Vagina (tissue), 2 donors: ENCODE measurements at regions not wholly inside any gene's neighbourhood (a gene's known extent, or its start where the extent isn't known, plus 50 kb on each side); places are given as distances from the start of the nearest gene placed in this dataset.
"Not testable (repeated sequence)": the region's sequence is repeated elsewhere in the genome, so short reads cannot be mapped to it uniquely, and the experiment has no call there.

ENCODE experiments used
- DNase-seq, 2 donors: peaks; one replicate each; pipeline ENCODE4 v3.0.0-alpha.2; 2017; ENCODE audit errors: extremely low spot score in 2 of 2
- H3K27ac ChIP-seq: fragments of 200-600 bp; sonication (generic); one replicate; pipeline ENCODE4 v1.5.1; 2019
- H3K27me3 ChIP-seq: fragments of 200-600 bp; sonication (generic); one replicate; pipeline ENCODE4 v1.5.1; 2019
- H3K36me3 ChIP-seq, 2 donors: fragments of 200-600 bp; sonication (generic); one replicate each; pipeline ENCODE4 v1.5.1; 2017 to 2019
- H3K4me1 ChIP-seq: fragments of 200-600 bp; sonication (generic); one replicate; pipeline ENCODE4 v1.5.1; 2019
- H3K4me3 ChIP-seq, 2 donors: fragments of 200-600 bp; sonication (generic); 1 replicate in 1 of 2; 2 replicates in 1 of 2; pipeline ENCODE4 v1.5.1; 2016 to 2019
- H3K9me3 ChIP-seq: fragments of 200-600 bp; sonication (generic); one replicate; pipeline ENCODE4 v1.5.1; 2019
- CTCF ChIP-seq, 3 experiments: fragments of 450-650 bp in 2 of 3; fragments of 200-600 bp in 1 of 3; sonication (generic) in 1 of 3; IDR thresholded peaks; one replicate each; pipeline ENCODE4 v1.5.1; 2017 to 2019; ENCODE audit warnings: antibody characterized with exemption in 3 of 3, mild to moderate bottlenecking in 2 of 3, moderate library complexity in 2 of 3
- POLR2A ChIP-seq, 2 donors: fragments of 450-650 bp; IDR thresholded peaks; one replicate each; pipeline ENCODE4 v1.6.1; 2017; ENCODE audit warnings: antibody characterized with exemption in 2 of 2, mild to moderate bottlenecking in 2 of 2, moderate library complexity in 2 of 2
- POLR2AphosphoS5 ChIP-seq, 2 donors: sonication (generic); formaldehyde crosslinking; IDR thresholded peaks; one replicate each; pipeline ENCODE4 v1.9.0; 2017; ENCODE audit warnings: antibody characterized with exemption in 2 of 2, mild to moderate bottlenecking in 2 of 2, low read depth in 1 of 2; ENCODE audit not compliant: insufficient read depth in 1 of 2
- intact Hi-C: fragments of 100-400 bp; cut with DNase I; formaldehyde crosslinking; loops from one replicate; pipeline ENCODE4 v1.15.1; 2023

GRCh38 chr10:20596065-20596755 lies 300.9 kb downstream of the NEBL start:
- H3K27me3 ChIP-seq: no peaks in the 10 kb centered on the region
- peaks cover 5% of the 10 kb centered on the region for H3K4me1 ChIP-seq
- H3K27ac ChIP-seq: no peak overlapping the region
- DNase-seq: no peak
- intact Hi-C loops: no loop called here
- TF ChIP-seq CTCF (IDR thresholded peaks at IDR 0.05) (no peak), POLR2AphosphoS5 (IDR thresholded peaks at IDR 0.05; ENCODE audit: insufficient read depth in 1 of 2, low read depth in 1 of 2) (no peak), POLR2A (IDR thresholded peaks at IDR 0.05) (no peak)
- H3K4me3 ChIP-seq: no peak overlapping the region
- no peaks in the 10 kb centered on the region for H3K9me3 ChIP-seq
- no peaks in the 10 kb centered on the region for H3K36me3 ChIP-seq

GRCh38 chr10:20593649-20594048 lies 303.5 kb downstream of the NEBL start:
- Histone ChIP-seq H3K36me3 (no peaks in the 10 kb centered on the region), H3K4me3 (no peak overlapping the region), H3K27ac (no peak overlapping the region), H3K4me1 (peaks cover 5% of the 10 kb centered on the region), H3K9me3 (no peaks in the 10 kb centered on the region), H3K27me3 (no peaks in the 10 kb centered on the region)
- TF ChIP-seq CTCF (IDR thresholded peaks at IDR 0.05) (no peak), POLR2AphosphoS5 (IDR thresholded peaks at IDR 0.05; ENCODE audit: insufficient read depth in 1 of 2, low read depth in 1 of 2) (no peak), POLR2A (IDR thresholded peaks at IDR 0.05) (no peak)
- no peak for DNase-seq
- intact Hi-C loops: no loop called here

DNA sequence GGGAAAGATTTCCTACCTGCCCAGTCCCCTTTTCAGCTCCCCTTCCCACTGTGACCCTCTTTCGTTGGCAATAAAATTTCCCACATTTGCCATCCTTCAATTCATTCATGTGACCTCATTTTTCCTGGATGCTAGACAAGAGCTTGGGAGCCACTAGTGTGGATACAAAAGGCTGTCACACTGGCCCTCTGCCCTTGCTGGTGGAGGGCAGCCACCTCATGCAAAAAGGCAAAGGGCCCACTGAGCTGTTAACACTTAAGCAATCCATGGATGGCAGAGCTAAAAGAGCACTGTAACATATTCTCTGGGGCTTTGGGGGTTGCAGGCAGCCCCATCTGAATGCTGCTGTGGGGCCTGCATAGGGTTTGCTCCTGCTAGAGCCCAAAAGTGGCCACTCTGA lies 315.1 kb downstream of the NEBL start:
- Histone ChIP-seq H3K4me1 (no peaks in the 10 kb centered on the region), H3K36me3 (no peaks in the 10 kb centered on the region), H3K27ac (no peak overlapping the region), H3K9me3 (no peaks in the 10 kb centered on the region), H3K27me3 (no peaks in the 10 kb centered on the region), H3K4me3 (no peak overlapping the region)
- intact Hi-C loops: no loop called here
- DNase-seq: no peak
- TF ChIP-seq POLR2AphosphoS5 (IDR thresholded peaks at IDR 0.05; ENCODE audit: insufficient read depth in 1 of 2, low read depth in 1 of 2) (no peak), CTCF (IDR thresholded peaks at IDR 0.05) (no peak), POLR2A (IDR thresholded peaks at IDR 0.05) (no peak)

- H3K36me3 ChIP-seq: no peaks in the 10 kb centered on the region
- intact Hi-C loops: no loop called here
Observed at GRCh38 chr10:20573924-20574323, 323.2 kb downstream of the NEBL start.

GRCh38 chr10:20555990-20556389 lies 341.1 kb downstream of the NEBL start:
- H3K36me3 ChIP-seq, DNase-seq, H3K9me3 ChIP-seq, H3K27ac ChIP-seq, H3K4me3 ChIP-seq, H3K27me3 ChIP-seq, intact Hi-C loops, H3K4me1 ChIP-seq: not testable (repeated sequence)

More at GRCh38 chr10:20573924-20574323, 323.2 kb downstream of the NEBL start:
- H3K4me3 ChIP-seq: no peak overlapping the region
- no peak for DNase-seq
- H3K27me3 ChIP-seq: no peaks in the 10 kb centered on the region
- no peak overlapping the region for H3K27ac ChIP-seq
- no peaks in the 10 kb centered on the region for H3K4me1 ChIP-seq
- TF ChIP-seq POLR2A (IDR thresholded peaks at IDR 0.05): no peak
- no peak for TF ChIP-seq POLR2AphosphoS5 (IDR thresholded peaks at IDR 0.05; ENCODE audit: insufficient read depth in 1 of 2, low read depth in 1 of 2)
- TF ChIP-seq CTCF (IDR thresholded peaks at IDR 0.05): no peak
- no peaks in the 10 kb centered on the region for H3K9me3 ChIP-seq
